PC-9 (cell line): ENCODE measurements at regions not wholly inside any gene's neighbourhood (a gene's known extent, or its start where the extent isn't known, plus 50 kb on each side); places are given as distances from the start of the nearest gene placed in this dataset.

Experiments used
- BruUV-seq: library from RNA; stranded (reverse); fragments of 400-500 nt; replicated peaks from 2 replicates; lab custom pipeline; 2021; lab: Mats Ljungman, UMichigan
- CTCF ChIA-PET: fragments of 300-600 bp; sonication (Branson Sonifier 250); formaldehyde crosslinking; loops from one replicate; lab custom pipeline; 2022; ENCODE audit warnings: antibody characterized with exemption; lab: Charles Lee
- POLR2A ChIA-PET: fragments of 300-600 bp; sonication (Branson Sonifier 250); formaldehyde crosslinking; loops from one replicate; lab custom pipeline; 2022; ENCODE audit warnings: antibody characterized with exemption; ENCODE audit not compliant: unreplicated experiment; lab: Charles Lee
- DNase-seq, 2 experiments: peaks; one replicate each; pipeline versions ENCODE4 v3.0.0 to v3.0.0-alpha.2; 2015 to 2022; ENCODE audit warnings: mixed read lengths in 1 of 2
- H2AFZ ChIP-seq: fragments of 200-600 bp; sonication (generic); 2 replicates; pipeline ENCODE4 v1.8.1; 2017; ENCODE audit warnings: antibody characterized with exemption
- H3F3A ChIP-seq: fragments of 200-600 bp; sonication (generic); 2 replicates; pipeline ENCODE4 v1.8.1; 2017; ENCODE audit warnings: antibody characterized with exemption, mild to moderate bottlenecking, low read depth; ENCODE audit not compliant: insufficient read depth
- H3K27ac ChIP-seq: fragments of 200-600 bp; sonication (generic); 2 replicates; pipeline ENCODE4 v1.6.1; 2016; ENCODE audit warnings: mixed run types
- H3K27me3 ChIP-seq: fragments of 200-600 bp; sonication (generic); 2 replicates; pipeline ENCODE4 v1.6.1; 2016; ENCODE audit warnings: low read depth, mixed run types; ENCODE audit not compliant: insufficient read depth
- H3K36me3 ChIP-seq: fragments of 200-600 bp; sonication (generic); 2 replicates; pipeline ENCODE4 v1.6.1; 2016; ENCODE audit warnings: low read depth, mixed run types
- H3K4me1 ChIP-seq: fragments of 200-600 bp; sonication (generic); replicated peaks from 2 replicates; pipeline ENCODE4 v1.6.1; 2016; ENCODE audit warnings: mixed run types; ENCODE audit not compliant: insufficient read depth
- H3K4me2 ChIP-seq: fragments of 200-600 bp; sonication (generic); 2 replicates; pipeline ENCODE4 v1.6.1; 2017; ENCODE audit warnings: mixed run types
- H3K4me3 ChIP-seq: fragments of 200-600 bp; sonication (generic); 2 replicates; pipeline ENCODE4 v1.6.1; 2016; ENCODE audit warnings: mixed run types
- H3K79me2 ChIP-seq: fragments of 200-600 bp; sonication (generic); 2 replicates; pipeline ENCODE4 v1.6.1; 2017; ENCODE audit warnings: low read depth, mixed run types
- H3K9me2 ChIP-seq: fragments of 200-600 bp; sonication (generic); 2 replicates; pipeline ENCODE4 v1.8.1; 2017; ENCODE audit warnings: mild to moderate bottlenecking; ENCODE audit not compliant: insufficient read depth
- H3K9me3 ChIP-seq: fragments of 200-600 bp; sonication (generic); 2 replicates; pipeline ENCODE4 v1.8.1; 2016; ENCODE audit warnings: low read depth; ENCODE audit not compliant: insufficient read depth
- H4K20me1 ChIP-seq: fragments of 200-600 bp; sonication (generic); 2 replicates; pipeline ENCODE4 v1.8.1; 2017; ENCODE audit not compliant: insufficient read depth
- CTCF ChIP-seq: fragments of 200-600 bp; sonication (generic); conservative IDR thresholded peaks from 2 replicates; pipeline ENCODE4 v1.6.1; 2017; ENCODE audit warnings: mixed run types, antibody characterized with exemption, mild to moderate bottlenecking, moderate library complexity
- EZH2 ChIP-seq: fragments of 200-600 bp; sonication (generic); IDR thresholded peaks from 2 replicates; pipeline ENCODE4 v1.8.0; 2017; ENCODE audit warnings: antibody characterized with exemption, low read depth
- intact Hi-C: fragments of 100-400 bp; cut with micrococcal nuclease; formaldehyde crosslinking; loops from one replicate; pipeline ENCODE4 v1.10.0; 2022; ENCODE audit not compliant: unreplicated experiment

GRCh38 chr4:125992891-125993290 lies 678.1 kb downstream of the FAT4 start:
- no peak overlapping the region for H2AFZ ChIP-seq
- no peaks in the 10 kb centered on the region for H3F3A ChIP-seq
- no peaks in the 10 kb centered on the region for H3K9me2 ChIP-seq
- H3K79me2 ChIP-seq: no peaks in the 10 kb centered on the region
- ChIA-PET POLR2A (interaction anchor here (0.9 kb wide), 1 partner anchor 669 kb away, joined by 5 read pairs; no protein-coding TSS in a partner anchor), CTCF (no interaction called here)
- H3K27ac ChIP-seq: no peak overlapping the region
- no peak for TF ChIP-seq CTCF
- TF ChIP-seq EZH2: no peak
- H3K4me3 ChIP-seq: no peak overlapping the region
- no peak overlapping the region for H3K4me2 ChIP-seq
- BruUV-seq: no TSS peak
- intact Hi-C loops: no loop called here
- H3K27me3 ChIP-seq: no peaks in the 10 kb centered on the region
- H3K36me3 ChIP-seq: no peaks in the 10 kb centered on the region
- no peaks in the 10 kb centered on the region for H3K4me1 ChIP-seq
- no peak for DNase-seq
- H3K9me3 ChIP-seq: 0 out of 2 replicates have a peak, but pooled peaks cover 3% of the 10 kb centered on the region
- no peaks in the 10 kb centered on the region for H4K20me1 ChIP-seq

- intact Hi-C loops: no loop called here
- DNase-seq: no peak
- ChIA-PET CTCF (no interaction called here), POLR2A (no interaction called here)
- H3K79me2 ChIP-seq: no peaks in the 10 kb centered on the region
- H3K27ac ChIP-seq: no peak overlapping the region
- no peak for TF ChIP-seq EZH2
- no peak for TF ChIP-seq CTCF
- no peaks in the 10 kb centered on the region for H3F3A ChIP-seq
- 0 out of 2 replicates have a peak, but pooled peaks cover 3% of the 10 kb centered on the region for H3K9me3 ChIP-seq
- H3K9me2 ChIP-seq: no peaks in the 10 kb centered on the region
- H4K20me1 ChIP-seq: no peaks in the 10 kb centered on the region
- H2AFZ ChIP-seq: no peak overlapping the region
- H3K27me3 ChIP-seq: no peaks in the 10 kb centered on the region
- H3K4me1 ChIP-seq: no peaks in the 10 kb centered on the region
- no TSS peak for BruUV-seq
- no peak overlapping the region for H3K4me3 ChIP-seq
- no peak overlapping the region for H3K4me2 ChIP-seq
- no peaks in the 10 kb centered on the region for H3K36me3 ChIP-seq
These were observed 679.3 kb downstream of the FAT4 start for GRCh38 chr4:125994024-125994423.

- POLR2A ChIA-PET: no interaction called here
- no peaks in the 10 kb centered on the region for H3K9me2 ChIP-seq
- no peak overlapping the region for H3K4me3 ChIP-seq
- H4K20me1 ChIP-seq: no peaks in the 10 kb centered on the region
- H2AFZ ChIP-seq: no peak overlapping the region
- CTCF ChIA-PET: no interaction called here
- no peak overlapping the region for H3K4me2 ChIP-seq
- no peak for TF ChIP-seq CTCF
- no peak for TF ChIP-seq EZH2
- BruUV-seq: no TSS peak
- no peaks in the 10 kb centered on the region for H3K36me3 ChIP-seq
- no peaks in the 10 kb centered on the region for H3K79me2 ChIP-seq
- 0 out of 2 replicates have a peak, but pooled peaks cover 3% of the 10 kb centered on the region for H3K9me3 ChIP-seq
- no peaks in the 10 kb centered on the region for H3K4me1 ChIP-seq
- H3K27ac ChIP-seq: no peak overlapping the region
- no peak for DNase-seq
- intact Hi-C loops: no loop called here
- H3F3A ChIP-seq: no peaks in the 10 kb centered on the region
- no peaks in the 10 kb centered on the region for H3K27me3 ChIP-seq
These were observed 679.7 kb downstream of the FAT4 start for GRCh38 chr4:125994430-125994829.
